ENCODE measurements at regions not wholly inside any gene's neighbourhood (a gene's known extent, or its start where the extent isn't known, plus 50 kb on each side); places are given as distances from the start of the nearest gene placed in this dataset.
"Not testable (repeated sequence)": the region's sequence is repeated elsewhere in the genome, so short reads cannot be mapped to it uniquely, and the experiment has no call there.

DNA sequence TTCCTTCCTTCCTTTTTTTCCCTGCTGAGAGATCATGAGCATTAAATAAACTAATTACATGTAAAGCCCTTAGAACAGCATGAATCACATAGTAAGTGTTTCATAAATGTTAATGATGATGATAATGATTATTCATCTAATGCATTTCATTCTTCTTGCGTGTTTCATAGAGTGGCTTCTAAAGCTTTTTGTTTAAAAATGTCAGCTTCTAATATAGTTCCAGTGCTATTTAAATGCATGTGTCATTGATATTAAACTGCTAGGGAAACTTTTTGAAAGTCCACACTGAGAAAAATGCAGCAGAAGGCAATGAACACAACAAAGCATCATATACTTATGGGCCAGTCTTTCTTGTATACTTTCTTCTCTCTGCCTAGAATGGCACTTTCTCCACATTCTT, 894.8 kb downstream of the REEP3 start:
- DNase-seq (ENCODE audit: low read depth) = no peak

DNA sequence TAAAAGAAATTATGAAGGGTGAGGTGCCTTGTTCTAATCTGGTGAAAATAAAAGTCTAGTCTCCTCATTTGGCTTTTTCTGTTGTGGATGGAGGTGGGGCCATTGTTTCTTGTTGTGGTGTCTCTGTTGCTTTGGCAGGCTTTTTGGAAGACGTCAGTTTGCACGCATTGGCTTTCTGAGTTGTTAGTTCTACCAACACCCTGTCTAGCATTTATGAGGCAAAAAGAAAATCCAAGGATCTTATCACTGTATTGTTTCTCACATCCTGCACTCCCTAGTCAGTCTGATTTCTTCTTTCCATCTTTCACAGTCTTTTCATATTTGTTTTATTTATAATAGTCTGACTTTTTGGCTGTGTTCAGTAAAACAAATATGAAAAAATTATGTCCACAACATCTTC, 898.3 kb downstream of the REEP3 start:
- DNase-seq (ENCODE audit: low read depth) = no peak

DNA sequence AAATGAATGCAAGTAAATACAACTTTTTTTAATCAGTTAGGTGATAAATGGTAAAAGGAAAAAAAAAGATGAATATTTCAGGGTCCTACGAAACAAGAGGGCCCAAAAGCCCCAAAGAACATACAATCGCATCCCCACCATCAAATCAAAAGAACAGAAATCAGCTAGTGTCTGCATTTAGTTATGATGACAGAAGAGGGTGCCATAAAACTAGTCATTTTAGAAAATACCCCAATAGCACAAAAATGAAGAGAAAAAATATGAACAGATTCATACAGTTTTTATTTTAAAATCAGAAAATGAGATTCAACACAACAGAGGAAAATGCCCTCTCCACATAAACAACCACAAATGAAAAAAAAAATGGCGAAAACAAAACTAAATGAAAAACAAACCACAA, 905.5 kb downstream of the REEP3 start:
- DNase-seq (ENCODE audit: low read depth) = no peak

DNA sequence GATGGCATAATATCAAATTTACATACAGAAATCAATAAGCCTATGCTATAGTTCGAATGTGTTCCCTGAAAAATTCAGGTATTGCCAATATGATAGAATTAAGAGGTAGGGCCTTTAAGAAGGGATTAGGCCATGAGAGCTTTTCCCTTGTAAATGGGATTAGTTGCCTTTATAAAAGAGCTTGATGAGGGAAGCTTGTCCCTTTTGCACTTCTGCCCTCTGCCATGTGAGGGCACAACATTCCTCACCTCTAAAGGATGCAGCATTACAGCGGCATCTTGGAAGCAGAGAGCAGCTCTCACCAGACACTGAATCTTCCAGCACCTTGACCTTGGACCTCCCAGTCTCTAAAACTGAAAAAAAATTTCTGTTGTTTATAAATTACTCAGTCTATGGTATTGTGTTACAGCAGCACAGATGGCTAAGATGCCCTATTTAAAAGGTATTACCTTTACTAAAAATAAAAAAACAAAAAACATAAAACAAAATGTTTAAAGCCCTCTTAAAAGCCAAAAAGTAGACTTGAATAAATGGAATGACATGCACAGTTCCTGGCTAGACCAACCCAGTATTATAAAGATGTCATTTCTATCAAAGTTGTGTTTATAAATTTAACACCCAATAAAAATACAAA, 909.6 kb downstream of the REEP3 start:
- no peak for DNase-seq (ENCODE audit: low read depth)

DNA sequence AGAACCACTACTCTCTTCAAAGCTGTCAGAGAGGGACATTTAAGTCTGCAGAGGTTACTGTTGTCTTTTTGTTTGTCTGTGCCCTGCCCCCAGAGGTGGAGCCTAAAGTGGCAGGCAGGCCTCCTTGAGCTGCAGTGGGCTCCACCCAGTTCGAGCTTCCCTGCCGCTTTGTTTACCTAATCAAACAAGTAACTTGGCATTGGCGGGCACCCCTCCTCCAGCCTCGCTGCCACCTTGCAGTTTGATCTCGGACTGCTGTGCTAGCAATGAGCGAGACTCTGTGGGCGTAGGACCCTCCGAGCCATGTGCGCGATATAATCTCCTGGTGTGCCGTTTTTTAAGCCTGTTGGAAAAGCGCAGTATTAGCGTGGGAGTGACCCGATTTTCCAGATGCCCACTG, 920.7 kb downstream of the REEP3 start:
- not testable (repeated sequence) for DNase-seq (ENCODE audit: low read depth)

DNA sequence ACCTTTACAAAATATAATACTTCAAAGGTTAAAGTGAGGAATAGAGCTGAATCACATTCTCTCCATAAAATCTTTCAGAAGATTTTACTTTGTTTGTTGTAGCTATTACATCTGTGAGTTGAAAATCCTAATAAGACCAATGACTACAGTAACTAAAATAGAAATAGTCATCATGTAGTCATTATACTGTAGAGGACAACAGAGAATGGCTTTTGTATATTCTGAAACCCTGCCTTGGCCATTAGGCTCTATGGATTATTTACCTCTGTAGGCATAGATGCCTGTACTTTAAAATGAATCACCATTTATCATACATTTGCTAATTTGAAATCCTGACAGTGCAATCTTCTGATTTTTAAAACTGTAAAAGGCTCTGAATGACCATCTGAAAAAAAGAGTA, 923.0 kb downstream of the REEP3 start:
- DNase-seq (ENCODE audit: low read depth) = no peak

DNA sequence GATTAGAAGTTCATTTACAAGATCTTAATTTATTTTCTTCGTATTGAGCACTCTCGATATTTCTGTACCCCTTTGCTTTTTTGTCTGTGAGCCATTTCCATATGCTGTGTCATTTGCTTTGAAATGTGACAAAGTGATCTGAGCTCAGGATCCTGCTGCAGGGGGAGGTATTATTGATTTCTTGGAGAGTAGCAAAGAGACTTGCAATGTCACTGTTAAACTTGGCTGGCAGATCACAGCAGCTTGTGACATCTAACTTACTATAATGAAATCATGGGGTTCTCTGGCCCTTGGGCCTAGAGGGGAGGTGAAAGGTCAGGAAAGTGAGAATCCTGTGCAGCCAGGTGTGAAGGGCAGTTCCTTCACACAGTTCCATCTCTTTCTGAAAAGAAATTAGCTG, 923.4 kb downstream of the REEP3 start:
- DNase-seq (ENCODE audit: low read depth) = no peak

DNA sequence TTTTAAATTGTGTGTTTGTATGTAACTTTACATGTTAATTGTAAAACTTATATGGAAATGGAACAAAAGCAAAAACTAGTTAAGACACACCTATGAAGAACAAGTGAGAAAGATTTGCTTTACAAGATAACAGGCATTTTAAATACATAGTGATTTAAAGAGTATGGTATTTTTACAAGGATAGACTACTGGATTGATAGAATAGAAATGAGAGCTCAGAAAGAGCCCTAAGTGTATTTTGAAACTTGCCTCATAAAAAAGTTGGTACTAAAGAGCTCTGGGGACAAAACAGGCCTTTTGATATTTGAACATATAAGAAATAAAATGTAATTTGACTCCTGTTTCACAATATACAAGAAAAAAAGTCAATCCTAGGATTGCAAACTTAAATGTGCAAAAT, 928.4 kb downstream of the REEP3 start:
- DNase-seq (ENCODE audit: low read depth) = no peak

DNA sequence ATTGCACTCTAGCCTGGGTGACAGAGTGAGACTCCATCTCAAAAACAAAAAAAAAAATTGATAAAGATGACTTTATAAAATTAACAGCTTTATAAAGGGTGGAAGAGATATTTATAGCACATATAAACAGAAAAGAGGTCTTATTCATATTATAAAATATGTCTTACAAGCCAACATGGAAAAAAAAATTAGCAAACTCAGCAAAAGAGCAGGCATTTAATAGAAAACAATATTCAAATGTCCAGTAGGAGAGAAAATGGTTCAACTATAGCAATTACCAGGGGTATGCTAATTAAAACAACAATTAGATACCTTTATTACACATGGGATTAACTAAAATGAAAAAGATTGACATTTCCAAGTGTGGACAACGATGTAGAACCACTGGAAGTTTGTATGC, 929.1 kb downstream of the REEP3 start:
- no peak for DNase-seq (ENCODE audit: low read depth)

DNA sequence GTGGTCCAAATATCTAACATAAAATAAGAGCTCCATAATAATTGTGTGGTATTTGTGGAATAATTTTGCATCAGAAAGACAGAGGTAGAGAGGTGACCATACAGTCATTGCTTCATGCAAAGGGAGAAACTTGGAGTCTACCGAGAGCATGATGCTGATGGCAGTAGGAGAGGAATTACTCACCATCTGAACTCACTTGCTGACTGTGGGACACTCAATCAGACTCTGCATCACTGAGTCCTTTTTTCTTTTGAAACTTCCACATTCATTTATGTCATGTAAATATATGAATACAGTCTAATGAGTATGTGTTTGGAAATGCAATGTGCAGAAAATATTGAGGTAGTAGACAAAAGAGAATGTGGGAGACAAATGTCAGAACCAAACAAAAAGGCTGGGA, 933.8 kb downstream of the REEP3 start:
- no peak for DNase-seq (ENCODE audit: low read depth)

DNA sequence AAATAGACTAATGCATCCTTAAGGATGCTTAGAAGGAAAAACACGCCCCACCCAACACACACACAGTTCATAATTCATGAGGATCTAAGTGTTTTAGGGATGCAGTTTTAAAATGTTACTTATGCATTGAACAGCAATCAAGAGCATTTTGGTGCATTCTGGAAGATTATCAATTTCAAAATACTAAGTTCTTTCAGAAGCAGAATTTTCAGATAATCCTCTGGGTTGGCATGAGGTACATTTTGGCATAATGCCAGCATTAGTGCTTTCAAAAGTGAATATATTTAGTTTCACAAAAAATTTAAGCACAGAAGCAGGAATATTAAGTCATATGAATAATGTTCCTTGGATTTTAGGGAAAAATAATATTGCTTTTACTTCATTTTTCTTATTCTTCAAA, 937.1 kb downstream of the REEP3 start:
- no peak for DNase-seq (ENCODE audit: low read depth)

DNA sequence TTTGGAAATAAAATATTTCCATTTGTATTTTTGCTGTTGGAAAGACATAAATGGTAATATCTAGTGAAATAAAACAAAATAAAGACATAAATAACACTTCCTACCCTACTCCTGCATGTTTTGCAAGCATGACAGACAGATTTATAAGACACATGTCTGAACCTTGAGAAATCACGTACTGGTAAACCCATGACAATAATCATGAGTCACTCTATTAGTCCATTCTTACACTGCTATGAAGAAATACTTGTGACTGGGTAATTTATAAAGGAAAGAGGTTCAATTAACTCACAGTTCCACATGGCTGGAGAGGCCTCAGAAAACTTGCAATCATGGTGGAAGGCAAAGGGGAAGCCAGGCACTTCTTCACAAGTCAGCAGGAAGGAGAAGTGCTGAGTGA, 942.2 kb downstream of the REEP3 start:
- no peak for DNase-seq (ENCODE audit: low read depth)

DNA sequence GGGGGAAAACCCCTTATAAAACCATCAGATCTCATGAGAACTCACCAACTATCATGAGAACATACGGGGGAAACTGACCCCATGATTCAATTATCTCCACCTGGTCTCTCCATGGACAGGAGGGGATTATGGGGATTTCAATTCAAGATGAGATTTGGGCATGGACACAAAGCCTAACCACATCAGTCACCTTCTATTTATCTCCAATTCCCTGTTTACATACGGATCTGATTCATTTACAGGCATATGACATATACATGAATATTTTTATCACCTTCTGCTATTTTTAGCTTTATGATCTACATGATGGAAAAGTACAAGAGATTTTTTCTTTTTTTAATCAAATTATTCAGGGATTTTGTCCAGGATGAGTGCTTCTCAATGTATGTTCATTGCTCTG, 944.5 kb downstream of the REEP3 start:
- no peak for DNase-seq (ENCODE audit: low read depth)

DNA sequence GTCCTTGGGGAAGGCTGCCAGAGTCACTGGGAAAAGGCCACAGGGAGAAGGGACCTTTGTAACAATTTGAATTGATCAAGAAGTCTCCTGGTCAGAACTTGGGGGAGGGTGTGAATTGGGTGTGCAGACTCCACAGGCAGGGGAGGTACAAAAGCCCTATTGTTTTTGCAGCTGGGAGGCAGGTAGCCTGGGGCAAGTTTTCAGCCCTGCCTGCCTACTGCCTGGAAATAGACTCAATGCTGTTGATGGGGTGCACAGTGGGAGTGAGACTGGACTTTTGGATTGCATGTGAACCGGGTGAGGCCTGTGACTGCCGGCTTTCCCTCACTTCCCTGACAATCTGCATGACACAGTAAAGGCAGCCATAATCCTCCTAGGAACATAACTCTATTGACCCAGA, 947.0 kb downstream of the REEP3 start:
- no peak for DNase-seq (ENCODE audit: low read depth)

DNA sequence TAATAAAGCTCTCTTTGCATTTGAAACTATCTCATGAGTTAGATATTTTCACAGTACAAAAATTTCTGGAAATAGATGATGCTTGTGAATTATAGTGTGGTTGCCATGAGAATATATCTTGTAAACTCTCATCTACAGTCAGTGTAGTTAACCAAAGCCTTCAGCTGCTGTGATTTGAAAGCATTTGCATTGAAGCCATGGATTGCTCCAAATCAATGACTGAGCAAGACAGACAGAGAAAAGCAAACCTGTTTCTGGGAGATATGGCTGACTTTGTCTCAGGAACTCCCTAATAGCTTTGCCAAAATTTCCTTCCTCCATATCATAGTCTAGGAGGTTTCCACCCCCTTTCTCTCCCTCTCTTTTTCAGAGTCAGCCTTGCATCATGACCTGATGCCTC, 955.3 kb downstream of the REEP3 start:
- DNase-seq (ENCODE audit: low read depth) = no peak

DNA sequence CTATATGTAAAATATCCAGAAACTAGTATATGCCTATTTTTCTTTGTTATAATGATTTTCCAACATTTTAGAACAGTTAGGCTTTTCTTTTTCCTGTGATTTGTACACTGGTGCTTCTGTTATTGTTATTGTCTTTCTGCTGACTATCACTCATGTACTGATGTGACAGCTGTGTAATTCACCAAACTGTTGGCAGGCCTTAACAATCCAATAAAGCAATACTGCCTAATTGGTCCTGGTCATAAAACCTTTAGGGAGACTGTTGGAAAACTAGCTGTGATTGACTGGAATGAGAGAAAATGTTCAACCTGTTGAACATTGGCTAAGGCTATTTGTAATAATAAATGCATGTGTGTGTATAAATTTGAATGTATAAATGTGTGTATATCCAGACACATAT, 956.6 kb downstream of the REEP3 start:
- DNase-seq (ENCODE audit: low read depth) = no peak

DNA sequence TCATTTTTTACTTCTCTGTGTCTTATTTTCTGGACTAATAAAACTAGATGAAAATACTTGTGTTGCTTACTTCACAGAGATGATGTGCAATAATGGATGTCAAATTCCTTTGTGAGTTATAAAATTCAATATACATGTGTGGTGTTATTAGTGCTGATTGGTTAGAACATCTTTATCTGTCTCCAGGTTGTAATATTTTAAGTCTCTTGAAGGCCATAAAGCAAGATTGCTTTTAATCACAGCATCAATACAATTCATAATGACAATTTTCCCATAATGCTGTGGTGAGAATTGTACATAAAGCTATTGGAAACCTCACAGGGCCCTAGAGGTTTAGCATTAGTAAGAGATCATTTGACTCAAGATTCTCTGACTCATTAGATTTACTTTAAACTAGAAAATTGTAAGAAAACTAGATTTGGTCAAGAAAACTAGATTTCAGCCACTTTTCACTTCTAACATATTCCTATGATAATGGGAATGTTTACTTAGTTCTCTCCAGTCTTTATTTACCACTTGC, 963.7 kb downstream of the REEP3 start:
- DNase-seq (ENCODE audit: low read depth) = no peak

DNA sequence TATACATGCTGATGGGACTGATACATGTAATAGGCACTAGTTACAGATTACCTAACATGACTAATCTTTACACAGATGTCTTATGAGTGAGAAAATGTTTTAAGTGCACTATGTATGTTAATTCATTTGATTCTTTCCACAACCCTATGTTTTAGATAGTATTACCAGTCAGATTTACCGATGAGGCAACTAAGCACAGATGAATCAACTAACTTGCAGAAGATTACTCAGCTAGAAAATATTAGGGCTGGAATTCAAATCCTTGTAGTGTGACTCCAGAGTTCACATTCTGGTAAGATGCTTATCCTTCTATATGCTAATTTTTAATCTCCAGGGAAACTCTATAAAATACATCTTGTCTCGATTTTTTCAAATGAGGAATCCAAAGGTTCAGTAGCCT, 964.9 kb downstream of the REEP3 start:
- peak; percentile 0 for DNase-seq (ENCODE audit: low read depth)

DNA sequence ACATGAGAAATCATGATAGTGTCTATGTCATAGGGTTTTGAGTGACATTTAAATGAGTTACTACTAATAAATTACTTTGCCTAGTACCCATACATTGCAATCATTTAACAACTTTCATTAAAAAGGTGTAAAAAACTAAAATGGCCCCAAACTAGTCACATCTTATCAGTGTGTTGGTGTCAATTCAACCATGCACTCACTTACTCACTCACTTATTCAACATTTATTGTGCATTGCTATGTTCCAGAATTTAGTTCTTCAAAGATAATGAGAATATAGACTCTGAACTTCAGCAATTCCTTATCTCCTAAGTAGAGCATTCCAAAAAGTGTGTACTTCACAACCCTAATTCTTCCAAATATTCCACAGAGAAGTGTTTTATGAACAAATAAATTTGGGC, 965.7 kb downstream of the REEP3 start:
- DNase-seq (ENCODE audit: low read depth) = no peak

DNA sequence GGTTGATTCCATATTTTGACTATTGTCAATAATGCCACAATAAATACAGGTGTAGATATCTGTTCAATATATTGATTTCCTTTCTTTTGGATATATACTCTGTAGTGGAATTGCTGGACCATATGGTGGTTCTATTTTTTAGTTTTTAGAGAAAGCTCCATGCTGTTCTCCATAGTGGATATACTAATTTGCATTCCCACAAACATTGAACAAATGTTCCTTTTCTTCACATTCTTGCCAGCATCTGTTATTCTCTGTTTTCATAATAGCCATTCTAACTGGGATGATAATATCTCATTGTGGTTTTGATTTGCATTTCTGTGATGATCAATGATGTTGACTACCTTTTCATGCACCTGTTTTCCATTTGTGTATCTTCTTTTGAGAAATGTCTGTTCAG, 973.7 kb downstream of the REEP3 start:
- no peak for DNase-seq (ENCODE audit: low read depth)

DNA sequence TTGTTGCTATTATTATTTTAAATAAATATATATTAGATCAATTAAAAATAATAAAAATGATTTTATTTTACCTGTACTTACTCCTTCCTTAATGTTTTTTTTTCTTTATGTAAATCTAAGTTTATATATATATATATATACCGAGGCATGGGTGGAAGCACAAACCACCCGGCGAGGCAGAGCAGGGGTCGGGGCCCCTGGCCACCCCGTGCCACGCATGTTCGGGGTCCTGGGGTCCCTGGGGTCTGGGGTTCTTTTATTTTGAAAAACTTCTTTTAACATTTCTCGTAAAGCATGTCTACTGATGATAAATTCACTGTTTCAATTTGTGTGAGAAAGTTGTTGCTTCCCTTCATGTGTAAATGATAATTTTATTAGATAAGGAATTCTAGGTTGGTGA, 976.1 kb downstream of the REEP3 start:
- no peak for DNase-seq (ENCODE audit: low read depth)

DNA sequence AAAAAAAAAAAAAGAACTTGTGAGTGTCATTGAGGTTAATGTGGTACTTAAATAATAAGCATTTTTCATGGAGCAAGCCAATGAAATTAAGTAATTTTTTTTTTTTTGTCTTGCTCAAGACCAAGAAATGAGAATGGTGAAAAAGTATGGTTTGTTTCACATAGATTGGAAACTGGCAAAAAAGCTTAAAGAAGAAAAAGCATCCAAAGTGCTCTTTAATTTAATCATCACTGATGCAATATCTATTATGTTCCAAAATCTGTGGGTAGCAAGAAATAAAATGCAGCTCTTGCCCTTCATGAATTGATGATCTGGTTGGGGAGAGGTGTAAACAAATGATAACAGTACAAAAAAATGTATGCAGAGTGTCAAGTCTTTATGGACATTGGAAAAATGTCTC, 980.6 kb downstream of the REEP3 start:
- no peak for DNase-seq (ENCODE audit: low read depth)

DNA sequence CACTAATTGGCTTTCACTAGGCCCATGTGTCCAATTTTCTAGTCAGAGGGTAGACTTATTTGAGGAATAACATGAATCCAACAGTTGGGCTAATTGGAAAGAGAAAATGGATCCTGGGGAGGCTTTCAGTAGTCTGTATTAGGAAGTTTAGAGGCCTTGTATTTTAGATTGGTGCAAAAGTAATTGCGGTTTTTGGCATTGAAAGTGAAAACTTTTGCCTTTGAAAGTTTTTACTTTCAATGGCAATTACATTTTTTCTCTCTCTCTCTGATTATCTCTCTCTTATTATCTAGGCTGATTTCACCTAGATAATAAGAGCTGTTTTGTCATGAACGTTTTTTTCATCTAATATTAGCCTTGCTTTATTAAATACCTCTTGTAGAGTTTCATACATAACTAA, 981.7 kb downstream of the REEP3 start:
- DNase-seq (ENCODE audit: low read depth) = no peak

DNA sequence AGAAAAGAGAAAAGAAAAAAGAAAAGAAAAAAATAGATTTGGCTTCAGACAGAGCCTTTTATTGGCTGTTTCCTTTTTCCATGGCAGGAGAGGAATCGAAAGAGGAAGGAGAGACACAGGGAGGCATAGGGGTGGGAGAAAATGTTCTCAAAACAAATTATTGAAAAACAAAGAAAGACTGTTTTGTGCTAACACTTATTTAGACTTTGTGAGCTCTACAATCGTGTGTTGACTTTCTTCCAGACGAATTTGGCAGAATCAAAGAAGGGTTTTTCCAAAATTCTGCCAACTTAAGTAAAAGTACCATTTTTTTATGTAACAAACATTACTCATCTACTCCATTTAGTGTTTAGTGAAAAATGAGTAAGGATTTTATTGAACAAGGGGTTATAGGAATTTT, 982.2 kb downstream of the REEP3 start:
- DNase-seq (ENCODE audit: low read depth) = no peak

DNA sequence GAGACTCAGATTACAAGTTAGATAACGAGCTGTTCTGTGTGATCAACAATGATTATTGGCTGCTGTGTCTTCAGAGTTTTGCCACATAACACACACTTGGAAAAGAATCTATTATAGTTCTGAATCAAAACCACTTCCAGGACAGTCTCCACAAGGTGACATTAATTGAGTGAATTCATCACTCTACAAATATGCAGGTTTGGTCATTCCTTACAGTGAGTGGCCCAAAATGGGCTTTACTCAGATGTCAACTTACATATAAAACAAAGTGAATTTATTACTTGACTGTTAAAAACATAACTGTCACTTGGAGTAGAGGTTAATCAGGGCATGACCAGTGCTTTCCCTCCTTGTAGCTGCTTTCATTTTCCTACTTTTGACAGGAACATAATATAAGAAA, 984.3 kb downstream of the REEP3 start:
- DNase-seq (ENCODE audit: low read depth) = no peak

Measured in ELR (cell line).